ENCODE measurements at regions not wholly inside any gene's neighbourhood (a gene's known extent, or its start where the extent isn't known, plus 50 kb on each side); places are given as distances from the start of the nearest gene placed in this dataset.

DNA sequence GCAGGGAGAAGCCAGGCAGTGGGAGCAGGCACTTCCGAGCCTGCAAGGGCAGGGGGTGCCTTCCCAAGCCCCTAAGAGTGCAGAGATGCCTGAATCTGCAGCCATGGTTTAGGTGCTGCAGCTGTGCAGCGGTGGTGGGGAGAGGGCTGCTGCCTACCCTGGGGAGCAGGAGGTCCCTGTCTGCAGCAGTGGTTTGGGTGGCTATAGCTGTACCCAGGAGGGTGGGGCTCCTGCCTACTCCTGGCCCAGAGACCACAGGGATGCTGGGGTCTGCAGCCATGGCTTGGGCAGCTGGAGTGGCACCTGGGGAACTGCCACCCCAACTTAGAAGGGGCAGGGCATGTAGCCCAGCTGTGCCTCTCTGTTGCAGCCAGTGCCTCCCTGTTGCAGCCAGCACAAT is 488.1 kb upstream of the THBS1 start:
- TF ChIP-seq, protein P1, sequence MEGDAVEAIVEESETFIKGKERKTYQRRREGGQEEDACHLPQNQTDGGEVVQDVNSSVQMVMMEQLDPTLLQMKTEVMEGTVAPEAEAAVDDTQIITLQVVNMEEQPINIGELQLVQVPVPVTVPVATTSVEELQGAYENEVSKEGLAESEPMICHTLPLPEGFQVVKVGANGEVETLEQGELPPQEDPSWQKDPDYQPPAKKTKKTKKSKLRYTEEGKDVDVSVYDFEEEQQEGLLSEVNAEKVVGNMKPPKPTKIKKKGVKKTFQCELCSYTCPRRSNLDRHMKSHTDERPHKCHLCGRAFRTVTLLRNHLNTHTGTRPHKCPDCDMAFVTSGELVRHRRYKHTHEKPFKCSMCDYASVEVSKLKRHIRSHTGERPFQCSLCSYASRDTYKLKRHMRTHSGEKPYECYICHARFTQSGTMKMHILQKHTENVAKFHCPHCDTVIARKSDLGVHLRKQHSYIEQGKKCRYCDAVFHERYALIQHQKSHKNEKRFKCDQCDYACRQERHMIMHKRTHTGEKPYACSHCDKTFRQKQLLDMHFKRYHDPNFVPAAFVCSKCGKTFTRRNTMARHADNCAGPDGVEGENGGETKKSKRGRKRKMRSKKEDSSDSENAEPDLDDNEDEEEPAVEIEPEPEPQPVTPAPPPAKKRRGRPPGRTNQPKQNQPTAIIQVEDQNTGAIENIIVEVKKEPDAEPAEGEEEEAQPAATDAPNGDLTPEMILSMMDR (IDR thresholded peaks at IDR 0.05; ENCODE audit: unreplicated experiment in 3 of 3), result no peak
- Mint-ChIP-seq H3K27me3 (ENCODE audit: low read depth) (no peaks in the 10 kb centered on the region), H3K4me1 (peaks cover 18% of the 10 kb centered on the region), H3K36me3 (ENCODE audit: low read depth) (no peaks in the 10 kb centered on the region), H3K27ac (no peak overlapping the region), H3K4me3 (no peak overlapping the region), H3K9me3 (no peaks in the 10 kb centered on the region)

DNA sequence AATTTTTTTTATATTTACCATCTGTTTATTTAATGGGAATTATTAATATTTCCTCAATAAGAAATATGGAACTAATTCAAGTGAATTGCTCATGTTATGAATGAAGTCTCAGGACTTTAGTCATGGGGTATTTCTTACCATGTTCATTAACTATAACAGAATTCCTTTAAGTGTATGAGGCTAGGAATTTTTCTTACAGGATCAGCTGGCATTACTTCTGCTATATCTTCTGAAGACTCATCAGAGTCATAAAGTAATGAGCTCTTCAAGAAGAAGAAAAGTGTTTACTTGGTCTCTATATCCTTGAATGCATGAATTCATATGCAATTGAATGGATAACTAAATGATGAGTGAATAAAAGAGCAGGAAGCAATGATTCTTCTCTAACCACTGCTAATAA is 486.8 kb upstream of the THBS1 start:
- no peaks in the 10 kb centered on the region for H3K9me3 Mint-ChIP-seq

DNA sequence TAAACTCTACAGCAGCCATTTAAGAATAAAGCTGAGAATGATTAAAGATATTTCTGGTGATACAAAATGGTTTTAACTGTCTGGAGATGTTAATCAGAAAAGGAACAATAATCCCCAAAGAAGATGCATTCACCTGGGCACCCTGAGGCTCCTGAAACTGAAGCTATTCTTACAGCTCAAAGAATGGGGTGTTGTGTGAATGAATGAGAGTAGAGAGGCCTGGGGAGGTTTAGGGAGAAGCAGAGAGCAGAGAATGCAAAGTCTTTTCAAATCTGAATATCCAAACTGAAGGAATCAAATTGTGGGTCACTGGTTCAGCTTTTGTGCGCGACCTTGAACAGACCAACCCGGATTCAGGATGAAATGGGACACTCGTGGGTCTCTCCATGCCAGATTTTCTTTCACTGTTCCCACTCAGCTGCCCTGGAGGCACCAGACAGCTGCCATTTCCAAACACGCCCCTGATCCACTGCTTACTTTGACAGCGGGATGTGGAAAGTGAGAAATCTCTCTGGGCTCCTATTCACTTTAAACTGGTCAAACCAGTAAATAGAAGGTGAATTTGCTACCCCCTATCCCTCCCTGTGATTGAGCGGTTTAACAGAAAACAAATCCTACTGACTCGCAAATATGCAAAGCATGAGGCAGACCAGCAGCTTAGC is 485.5 kb upstream of the THBS1 start:
- no peaks in the 10 kb centered on the region for H3K27me3 Mint-ChIP-seq (ENCODE audit: low read depth)
- H3K9me3 Mint-ChIP-seq, result no peaks in the 10 kb centered on the region
- H3K27ac Mint-ChIP-seq, result peak overlapping the region in 2 of 3 experiments; percentile 33 to 86
- no peak overlapping the region for H3K4me3 Mint-ChIP-seq
- TF ChIP-seq, protein P1 (IDR thresholded peaks at IDR 0.05; ENCODE audit: unreplicated experiment in 3 of 3), result no peak
- peaks cover 18% of the 10 kb centered on the region for H3K4me1 Mint-ChIP-seq
- H3K36me3 Mint-ChIP-seq (ENCODE audit: low read depth), result no peaks in the 10 kb centered on the region

More for the DNA sequence above, 486.8 kb upstream of the THBS1 start:
- Mint-ChIP-seq H3K4me1 (peaks cover 18% of the 10 kb centered on the region), H3K36me3 (ENCODE audit: low read depth) (no peaks in the 10 kb centered on the region), H3K27me3 (ENCODE audit: low read depth) (no peaks in the 10 kb centered on the region), H3K27ac (no peak overlapping the region), H3K4me3 (no peak overlapping the region)
- TF ChIP-seq, protein P1 (IDR thresholded peaks at IDR 0.05; ENCODE audit: unreplicated experiment in 3 of 3), result no peak

DNA sequence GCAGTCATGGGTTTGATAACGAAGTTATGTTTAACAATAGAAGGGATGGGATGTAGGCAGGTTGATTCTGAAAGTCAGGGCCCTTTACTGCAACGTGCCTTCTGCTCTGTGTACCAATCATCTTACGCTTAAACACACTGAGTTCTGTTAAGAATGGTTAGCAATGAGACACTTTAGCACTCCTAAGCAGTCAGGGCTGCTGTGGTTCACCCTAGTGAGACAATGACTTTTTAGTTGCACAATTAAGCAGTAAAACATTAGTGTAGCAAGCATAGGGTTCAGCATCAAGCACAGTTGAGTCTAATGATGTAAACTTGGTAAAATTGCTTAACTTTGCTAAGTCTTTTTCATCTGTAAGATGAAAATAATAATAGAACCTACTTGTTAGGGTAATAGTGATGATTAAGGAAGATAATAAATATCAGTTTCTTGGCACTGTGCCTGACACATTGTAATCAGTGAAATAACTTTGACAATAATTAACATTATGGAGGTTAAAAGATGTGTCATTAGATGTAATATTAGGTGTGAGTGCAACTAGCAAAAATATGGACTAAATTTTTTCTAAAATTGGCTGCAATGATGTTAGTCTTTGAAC is 484.2 kb upstream of the THBS1 start:
- Mint-ChIP-seq H3K4me1 (peaks cover 18% of the 10 kb centered on the region), H3K27ac (no peak overlapping the region), H3K36me3 (ENCODE audit: low read depth) (no peaks in the 10 kb centered on the region), H3K27me3 (ENCODE audit: low read depth) (no peaks in the 10 kb centered on the region), H3K9me3 (no peaks in the 10 kb centered on the region), H3K4me3 (no peak overlapping the region)
- TF ChIP-seq, protein P1 (IDR thresholded peaks at IDR 0.05; ENCODE audit: unreplicated experiment in 3 of 3), result no peak

DNA sequence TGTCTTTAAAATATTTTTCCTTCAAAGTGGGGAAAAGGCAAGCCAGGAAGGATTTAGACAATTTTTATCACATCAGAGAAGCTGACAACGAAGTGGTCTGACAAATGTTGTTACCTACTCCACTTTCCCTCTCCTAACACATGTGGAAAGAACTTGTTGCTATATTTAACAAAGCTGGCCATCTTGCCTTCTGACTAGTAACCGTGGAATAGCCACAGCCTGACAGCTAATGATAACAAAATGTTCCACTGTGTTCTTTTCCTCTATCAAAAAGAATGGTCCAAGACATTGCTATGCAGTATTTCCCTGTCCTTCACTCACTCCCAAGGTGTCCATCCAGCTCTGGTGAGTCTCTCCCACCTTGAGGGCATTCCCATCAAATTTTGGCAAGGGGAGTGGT is 481.4 kb upstream of the THBS1 start:
- no peaks in the 10 kb centered on the region for H3K9me3 Mint-ChIP-seq
- TF ChIP-seq, protein P1 (IDR thresholded peaks at IDR 0.05; ENCODE audit: unreplicated experiment in 3 of 3), result no peak
- H3K27ac Mint-ChIP-seq, result no peak overlapping the region
- H3K27me3 Mint-ChIP-seq (ENCODE audit: low read depth), result no peaks in the 10 kb centered on the region
- no peaks in the 10 kb centered on the region for H3K36me3 Mint-ChIP-seq (ENCODE audit: low read depth)
- no peak overlapping the region for H3K4me3 Mint-ChIP-seq
- H3K4me1 Mint-ChIP-seq, result peaks cover 18% of the 10 kb centered on the region
